ENCODE measurements at regions not wholly inside any gene's neighbourhood (a gene's known extent, or its start where the extent isn't known, plus 50 kb on each side); places are given as distances from the start of the nearest gene placed in this dataset.
"Not testable (repeated sequence)": the region's sequence is repeated elsewhere in the genome, so short reads cannot be mapped to it uniquely, and the experiment has no call there.

- Histone ChIP-seq H3K9me3 (replicated peaks; ENCODE audit: control insufficient read depth, low read depth, low read length) (no peaks in the 10 kb centered on the region), H3K27me3 (ENCODE audit: control insufficient read depth, insufficient read depth, low read length) (peaks cover 17% of the 10 kb centered on the region), H3K4me1 (ENCODE audit: control insufficient read depth, insufficient read depth, low read length) (no peaks in the 10 kb centered on the region), H3K36me3 (ENCODE audit: control insufficient read depth, insufficient read depth, low read length) (no peaks in the 10 kb centered on the region), H3K27ac (ENCODE audit: low read length) (no peak overlapping the region), H3K4me3 (ENCODE audit: low read length) (no peak overlapping the region)
- WGBS (ENCODE audit: insufficient coverage), result 69% methylated on average over 14 of the region's 15 CpGs
- DNase-seq, result no peak
Measured at GRCh38 chr13:112220925-112221324, 154.0 kb downstream of the SOX1 start.

- Histone ChIP-seq H3K9me3 (replicated peaks; ENCODE audit: control insufficient read depth, low read depth, low read length) (no peaks in the 10 kb centered on the region), H3K27ac (ENCODE audit: low read length) (no peak overlapping the region), H3K27me3 (ENCODE audit: control insufficient read depth, insufficient read depth, low read length) (peaks cover 14% of the 10 kb centered on the region), H3K4me1 (ENCODE audit: control insufficient read depth, insufficient read depth, low read length) (no peaks in the 10 kb centered on the region), H3K4me3 (ENCODE audit: low read length) (no peak overlapping the region), H3K36me3 (ENCODE audit: control insufficient read depth, insufficient read depth, low read length) (no peaks in the 10 kb centered on the region)
- WGBS (ENCODE audit: insufficient coverage), result 91% methylated on average over 7 of the region's 14 CpGs
- DNase-seq, result no peak
Measured at GRCh38 chr13:112222971-112223370, 153.2 kb upstream of the SPACA7 start.

- H3K27ac ChIP-seq (ENCODE audit: low read length); H3K4me1 ChIP-seq (ENCODE audit: control insufficient read depth, insufficient read depth, low read length); H3K36me3 ChIP-seq (ENCODE audit: control insufficient read depth, insufficient read depth, low read length); H3K9me3 ChIP-seq (replicated peaks; ENCODE audit: control insufficient read depth, low read depth, low read length); H3K4me3 ChIP-seq (ENCODE audit: low read length); DNase-seq; H3K27me3 ChIP-seq (ENCODE audit: control insufficient read depth, insufficient read depth, low read length): not testable (repeated sequence)
- no CpG with 5 or more reads among the region's 9 CpGs for WGBS (ENCODE audit: insufficient coverage)
Measured at GRCh38 chr13:112223929-112224328, 152.2 kb upstream of the SPACA7 start.

- H3K4me1 ChIP-seq (ENCODE audit: control insufficient read depth, insufficient read depth, low read length), result no peaks in the 10 kb centered on the region
- H3K9me3 ChIP-seq (replicated peaks; ENCODE audit: control insufficient read depth, low read depth, low read length), result no peaks in the 10 kb centered on the region
- WGBS (ENCODE audit: insufficient coverage), result 67% methylated on average over 8 of the region's 12 CpGs
- no peak overlapping the region for H3K27ac ChIP-seq (ENCODE audit: low read length)
- no peak for DNase-seq
- H3K36me3 ChIP-seq (ENCODE audit: control insufficient read depth, insufficient read depth, low read length), result no peaks in the 10 kb centered on the region
- H3K27me3 ChIP-seq (ENCODE audit: control insufficient read depth, insufficient read depth, low read length), result peaks cover 16% of the 10 kb centered on the region
- no peak overlapping the region for H3K4me3 ChIP-seq (ENCODE audit: low read length)
Measured at GRCh38 chr13:112225429-112226090, 150.6 kb upstream of the SPACA7 start.

- Histone ChIP-seq H3K27me3 (ENCODE audit: control insufficient read depth, insufficient read depth, low read length) (peaks cover 13% of the 10 kb centered on the region), H3K4me3 (ENCODE audit: low read length) (no peak overlapping the region), H3K36me3 (ENCODE audit: control insufficient read depth, insufficient read depth, low read length) (no peaks in the 10 kb centered on the region), H3K4me1 (ENCODE audit: control insufficient read depth, insufficient read depth, low read length) (no peaks in the 10 kb centered on the region), H3K27ac (ENCODE audit: low read length) (no peak overlapping the region), H3K9me3 (replicated peaks; ENCODE audit: control insufficient read depth, low read depth, low read length) (no peaks in the 10 kb centered on the region)
- WGBS (ENCODE audit: insufficient coverage), result 91% methylated on average over 9 of the region's 10 CpGs
- DNase-seq, result no peak
Measured at GRCh38 chr13:112226320-112227002, 149.7 kb upstream of the SPACA7 start.

GRCh38 chr13:112227031-112227430 is 149.1 kb upstream of the SPACA7 start:
- no peak overlapping the region for H3K27ac ChIP-seq (ENCODE audit: low read length)
- WGBS (ENCODE audit: insufficient coverage), result 86% methylated on average over 11 of the region's 12 CpGs

GRCh38 chr13:112229445-112229844 is 146.7 kb upstream of the SPACA7 start:
- H3K36me3 ChIP-seq (ENCODE audit: control insufficient read depth, insufficient read depth, low read length), result no peaks in the 10 kb centered on the region
- 72% methylated on average over 12 of the region's 15 CpGs for WGBS (ENCODE audit: insufficient coverage)
- H3K27me3 ChIP-seq (ENCODE audit: control insufficient read depth, insufficient read depth, low read length), result peaks cover 24% of the 10 kb centered on the region
- no peaks in the 10 kb centered on the region for H3K9me3 ChIP-seq (replicated peaks; ENCODE audit: control insufficient read depth, low read depth, low read length)
- no peak for DNase-seq
- no peaks in the 10 kb centered on the region for H3K4me1 ChIP-seq (ENCODE audit: control insufficient read depth, insufficient read depth, low read length)
- H3K27ac ChIP-seq (ENCODE audit: low read length), result no peak overlapping the region
- H3K4me3 ChIP-seq (ENCODE audit: low read length), result no peak overlapping the region

More at GRCh38 chr13:112227031-112227430, 149.1 kb upstream of the SPACA7 start:
- DNase-seq, result no peak
- H3K9me3 ChIP-seq (replicated peaks; ENCODE audit: control insufficient read depth, low read depth, low read length), result no peaks in the 10 kb centered on the region
- H3K27me3 ChIP-seq (ENCODE audit: control insufficient read depth, insufficient read depth, low read length), result peaks cover 17% of the 10 kb centered on the region
- no peaks in the 10 kb centered on the region for H3K36me3 ChIP-seq (ENCODE audit: control insufficient read depth, insufficient read depth, low read length)
- H3K4me1 ChIP-seq (ENCODE audit: control insufficient read depth, insufficient read depth, low read length), result no peaks in the 10 kb centered on the region
- no peak overlapping the region for H3K4me3 ChIP-seq (ENCODE audit: low read length)

- no peak overlapping the region for H3K27ac ChIP-seq (ENCODE audit: low read length)
- WGBS (ENCODE audit: insufficient coverage), result 65% methylated on average over 7 of the region's 16 CpGs
Measured at GRCh38 chr13:112229992-112230872, 145.9 kb upstream of the SPACA7 start.

GRCh38 chr13:112231451-112232083 is 144.6 kb upstream of the SPACA7 start:
- no peaks in the 10 kb centered on the region for H3K9me3 ChIP-seq (replicated peaks; ENCODE audit: control insufficient read depth, low read depth, low read length)
- 91% methylated on average over 21 of the region's 21 CpGs for WGBS (ENCODE audit: insufficient coverage)
- no peaks in the 10 kb centered on the region for H3K36me3 ChIP-seq (ENCODE audit: control insufficient read depth, insufficient read depth, low read length)
- no peaks in the 10 kb centered on the region for H3K4me1 ChIP-seq (ENCODE audit: control insufficient read depth, insufficient read depth, low read length)
- no peak overlapping the region for H3K27ac ChIP-seq (ENCODE audit: low read length)
- H3K27me3 ChIP-seq (ENCODE audit: control insufficient read depth, insufficient read depth, low read length), result peaks cover 28% of the 10 kb centered on the region
- no peak for DNase-seq
- no peak overlapping the region for H3K4me3 ChIP-seq (ENCODE audit: low read length)

More at GRCh38 chr13:112229992-112230872, 145.9 kb upstream of the SPACA7 start:
- peaks cover 28% of the 10 kb centered on the region for H3K27me3 ChIP-seq (ENCODE audit: control insufficient read depth, insufficient read depth, low read length)
- no peak overlapping the region for H3K4me3 ChIP-seq (ENCODE audit: low read length)
- no peaks in the 10 kb centered on the region for H3K4me1 ChIP-seq (ENCODE audit: control insufficient read depth, insufficient read depth, low read length)
- H3K9me3 ChIP-seq (replicated peaks; ENCODE audit: control insufficient read depth, low read depth, low read length), result no peaks in the 10 kb centered on the region
- no peak for DNase-seq
- H3K36me3 ChIP-seq (ENCODE audit: control insufficient read depth, insufficient read depth, low read length), result no peaks in the 10 kb centered on the region

- peaks cover 28% of the 10 kb centered on the region for H3K27me3 ChIP-seq (ENCODE audit: control insufficient read depth, insufficient read depth, low read length)
- no peaks in the 10 kb centered on the region for H3K4me1 ChIP-seq (ENCODE audit: control insufficient read depth, insufficient read depth, low read length)
- no peak for DNase-seq
- H3K27ac ChIP-seq (ENCODE audit: low read length), result no peak overlapping the region
- WGBS (ENCODE audit: insufficient coverage), result 67% methylated on average over 15 of the region's 18 CpGs
- H3K9me3 ChIP-seq (replicated peaks; ENCODE audit: control insufficient read depth, low read depth, low read length), result no peaks in the 10 kb centered on the region
- no peak overlapping the region for H3K4me3 ChIP-seq (ENCODE audit: low read length)
- H3K36me3 ChIP-seq (ENCODE audit: control insufficient read depth, insufficient read depth, low read length), result no peaks in the 10 kb centered on the region
Measured at GRCh38 chr13:112233256-112233655, 142.9 kb upstream of the SPACA7 start.
